Cardiac septum (tissue), 1 donor: ENCODE measurements at regions not wholly inside any gene's neighbourhood (a gene's known extent, or its start where the extent isn't known, plus 50 kb on each side); places are given as distances from the start of the nearest gene placed in this dataset.

Experiments used
- DNase-seq: peaks from one replicate; pipeline ENCODE4 v3.0.0-alpha.2; 2020; ENCODE audit warnings: low spot score
- intact Hi-C: fragments of 100-400 bp; cut with DNase I; formaldehyde crosslinking; loops from one replicate; pipeline ENCODE4 v1.14.0; 2022
- donor health status: DM: no; HTN: no; CAD: no.

- no peak for DNase-seq
Observed at GRCh38 chr3:16658004-16658924, 53.0 kb upstream of the DAZL start.

DNA sequence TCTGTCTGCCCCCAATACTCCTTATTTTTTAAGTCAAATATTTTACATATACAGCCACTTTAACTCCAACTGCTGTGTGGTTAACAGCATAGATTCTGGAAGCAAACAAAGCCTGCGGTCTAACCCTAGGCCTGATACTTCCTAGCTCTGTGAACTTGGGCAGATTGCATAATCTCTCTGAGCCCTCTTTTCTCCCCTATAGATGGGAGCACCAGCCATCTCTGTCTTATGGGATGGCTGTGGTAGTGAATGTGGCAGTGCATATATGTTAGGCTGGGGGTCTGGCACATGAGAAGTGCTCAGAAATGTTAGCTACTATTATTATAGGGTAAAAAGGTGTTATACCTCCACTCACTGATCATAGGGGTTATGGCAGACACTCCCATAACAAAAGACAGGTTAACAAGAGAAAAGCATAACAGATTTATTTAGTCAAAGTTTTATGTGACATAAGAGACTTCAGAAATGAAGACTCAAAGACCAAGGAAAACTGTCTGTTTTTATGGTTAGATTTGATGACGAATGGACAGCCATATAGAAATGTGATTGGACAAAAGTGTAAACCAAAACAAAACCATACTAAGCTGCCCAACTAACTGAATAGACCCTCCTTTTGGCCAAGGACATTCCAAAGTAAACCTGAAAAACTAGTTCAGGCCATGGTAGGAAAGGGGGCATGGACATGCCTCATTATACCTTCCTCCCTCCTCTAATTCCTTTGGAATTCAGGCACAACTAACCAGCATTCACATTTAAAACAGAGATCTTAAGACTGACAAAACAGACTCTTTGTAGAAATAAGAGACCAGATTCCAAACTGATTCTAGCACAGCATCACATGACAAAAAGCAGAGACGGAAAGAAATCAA, 53.9 kb upstream of the DAZL start:
- DNase-seq, result no peak
- intact Hi-C loops, result no loop called here

More at GRCh38 chr3:16658004-16658924, 53.0 kb upstream of the DAZL start:
- intact Hi-C loops, result no loop called here

- intact Hi-C loops, result no loop called here
- no peak for DNase-seq
Observed at GRCh38 chr3:16663854-16664712, 58.9 kb upstream of the DAZL start.

DNA sequence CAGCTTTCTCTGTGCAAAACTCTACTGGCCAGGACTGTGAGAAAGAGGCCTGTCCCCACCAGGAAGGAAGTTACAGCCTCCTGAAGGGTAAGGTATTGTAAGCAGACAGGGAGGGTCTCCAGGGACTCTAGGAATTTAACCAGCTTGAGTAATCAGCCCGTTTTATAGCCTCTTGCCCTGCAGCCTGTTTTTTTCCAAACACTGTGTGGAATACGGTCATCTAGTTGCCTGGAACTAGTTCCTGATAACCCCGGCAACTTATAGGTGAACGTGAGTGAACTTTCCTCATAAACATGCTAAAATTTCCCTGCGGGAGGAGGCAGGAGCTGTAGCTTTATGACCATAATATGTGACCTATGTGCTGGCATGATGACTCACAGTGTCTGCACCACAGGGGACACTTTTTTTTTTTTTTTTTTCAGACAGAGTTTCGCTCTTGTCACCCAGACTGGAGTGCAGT, 60.1 kb upstream of the DAZL start:
- intact Hi-C loops, result no loop called here
- DNase-seq, result no peak

GRCh38 chr3:16666206-16666605, 61.0 kb upstream of the DAZL start:
- intact Hi-C loops, result no loop called here
- no peak for DNase-seq

DNA sequence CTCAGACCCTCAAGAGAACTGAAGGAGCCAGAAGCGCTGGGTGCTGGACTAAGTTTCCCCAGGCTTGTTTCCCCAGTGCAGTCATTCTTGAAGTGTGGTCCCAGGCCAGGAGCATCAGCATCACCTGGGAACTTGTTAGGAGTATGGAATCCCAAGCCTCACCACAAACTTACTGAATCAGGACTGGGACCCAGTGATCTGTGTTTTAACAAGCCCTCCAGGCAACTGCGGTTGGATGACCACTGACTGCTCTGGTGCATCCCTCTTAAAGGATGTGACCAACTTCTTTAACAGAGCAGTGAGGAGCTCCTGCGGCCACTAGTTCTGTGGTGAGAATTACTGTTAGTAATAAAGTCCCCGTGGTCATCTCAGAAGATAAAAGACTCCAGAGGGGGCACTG, 62.4 kb upstream of the DAZL start:
- intact Hi-C loops, result no loop called here
- no peak for DNase-seq

GRCh38 chr3:16668776-16669545, 63.7 kb upstream of the DAZL start:
- intact Hi-C loops, result no loop called here

DNA sequence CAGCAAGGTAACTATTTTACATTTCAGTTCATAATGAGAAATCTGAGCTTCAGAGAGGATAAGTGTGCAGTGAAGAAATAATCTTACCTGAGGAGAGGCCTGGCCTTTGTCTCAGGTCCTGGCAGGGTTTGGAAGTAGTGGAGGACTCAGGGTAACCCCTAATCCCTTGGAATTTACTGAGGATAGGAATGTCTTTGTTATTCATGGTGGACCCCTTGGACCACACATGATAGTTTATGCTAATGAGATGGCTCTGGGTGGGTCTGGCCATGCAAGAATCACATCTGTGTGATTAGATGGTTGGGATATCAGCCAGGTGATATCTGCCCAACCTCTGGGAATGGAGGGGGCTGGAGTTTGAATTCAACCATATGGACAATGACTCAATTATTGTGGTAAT, 65.0 kb upstream of the DAZL start:
- intact Hi-C loops, result no loop called here
- no peak for DNase-seq

More at GRCh38 chr3:16668776-16669545, 63.7 kb upstream of the DAZL start:
- no peak for DNase-seq

GRCh38 chr3:16671690-16672089, 66.5 kb upstream of the DAZL start:
- intact Hi-C loops, result no loop called here
- DNase-seq, result no peak

GRCh38 chr3:16673530-16673929, 68.3 kb upstream of the DAZL start:
- no peak for DNase-seq
- intact Hi-C loops, result no loop called here

GRCh38 chr3:16675805-16676204, 70.6 kb upstream of the DAZL start:
- no peak for DNase-seq
- intact Hi-C loops, result no loop called here

DNA sequence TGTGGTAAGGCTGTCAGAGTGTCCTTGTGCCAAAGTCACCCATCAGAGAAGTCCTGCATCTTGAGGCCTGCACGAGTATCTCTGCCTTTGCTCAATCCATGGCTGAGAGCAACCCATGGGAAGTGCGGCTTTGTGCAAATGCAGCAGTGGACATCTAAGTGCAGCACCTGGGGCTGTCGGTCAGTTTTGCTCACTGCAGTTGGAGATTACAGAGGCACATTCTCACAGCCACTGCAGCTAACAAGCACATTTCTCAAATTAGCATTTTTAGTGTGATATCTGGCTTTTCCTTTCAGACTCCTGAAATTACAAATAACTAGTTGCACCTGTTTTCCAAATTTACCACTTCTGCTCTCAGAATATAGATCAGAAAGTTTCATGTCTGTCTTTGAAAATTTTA, 81.5 kb upstream of the DAZL start:
- intact Hi-C loops, result no loop called here
- DNase-seq, result no peak

GRCh38 chr3:16687221-16687620, 82.0 kb upstream of the DAZL start:
- no peak for DNase-seq
- intact Hi-C loops, result no loop called here

- intact Hi-C loops, result no loop called here
- no peak for DNase-seq
Observed at GRCh38 chr3:16692486-16693344, 87.5 kb upstream of the DAZL start.

- no peak for DNase-seq
- intact Hi-C loops, result no loop called here
Observed at GRCh38 chr3:16693820-16694219, 88.6 kb upstream of the DAZL start.

DNA sequence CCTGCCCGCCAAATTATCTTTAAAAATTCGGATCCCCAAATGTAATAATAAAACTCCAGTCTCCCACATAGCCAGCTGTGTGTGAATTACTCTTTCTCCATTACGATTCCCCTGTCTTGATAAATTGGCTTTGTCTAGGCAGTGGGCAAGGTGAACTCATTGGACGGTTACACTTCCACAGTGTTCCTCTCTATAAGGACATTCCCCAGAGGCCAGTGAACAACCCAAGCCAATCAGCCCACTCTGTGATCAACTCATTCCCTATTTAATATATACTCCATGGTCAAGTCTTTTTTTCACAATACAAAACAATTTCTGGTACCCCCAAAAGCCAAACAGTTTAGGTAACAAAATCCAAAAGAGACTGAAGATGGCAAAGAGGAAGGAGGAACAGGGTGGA, 90.5 kb upstream of the DAZL start:
- intact Hi-C loops, result no loop called here
- no peak for DNase-seq

DNA sequence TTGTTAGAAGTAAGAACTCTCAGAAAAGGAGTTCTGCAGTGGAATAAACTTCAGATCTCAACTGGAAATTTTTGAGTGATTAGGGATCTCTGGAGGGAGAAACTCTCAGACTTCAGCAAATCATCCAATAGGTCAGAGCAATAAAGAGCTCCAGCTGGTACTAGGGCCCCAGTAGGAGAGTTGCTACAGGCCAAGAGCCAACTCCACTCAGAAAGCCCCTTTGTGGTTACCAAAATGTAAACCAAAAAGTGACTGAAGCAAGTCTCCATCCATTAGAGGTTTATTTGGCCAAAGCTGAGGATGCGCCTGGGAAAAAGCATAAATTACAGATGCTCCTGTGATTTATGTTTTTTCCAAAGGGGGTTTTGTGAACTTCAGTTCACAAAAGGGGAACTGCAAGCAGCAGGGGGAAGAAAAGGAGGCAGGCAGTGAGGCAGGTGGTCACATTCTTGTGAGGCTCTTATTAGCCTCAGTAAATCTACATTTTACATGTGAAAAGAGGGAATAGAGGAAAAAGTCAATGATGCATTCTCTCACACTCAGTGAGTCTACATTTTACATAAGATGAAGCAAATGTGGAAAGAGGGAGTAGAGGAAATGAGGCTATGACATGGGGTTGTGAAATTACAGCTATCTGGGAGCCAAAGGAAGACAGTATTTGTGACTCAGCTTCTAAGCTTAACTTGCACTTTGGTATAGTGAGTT, 92.4 kb upstream of the DAZL start:
- DNase-seq, result no peak
- intact Hi-C loops, result no loop called here
